Ovary (tissue), 7 donors: ENCODE measurements at regions not wholly inside any gene's neighbourhood (a gene's known extent, or its start where the extent isn't known, plus 50 kb on each side); places are given as distances from the start of the nearest gene placed in this dataset.

ENCODE experiments used
- DNase-seq, 5 donors: peaks; one replicate each; pipeline ENCODE4 v3.0.0-alpha.2; 2019 to 2020
- H3K27ac ChIP-seq, 2 donors: fragments of 200-600 bp; one replicate each; pipeline versions ENCODE4 v1.5.1 to v1.8.0; 2019 to 2022
- H3K27me3 ChIP-seq: fragments of 200-600 bp; one replicate; pipeline ENCODE4 v1.8.0; 2022
- H3K36me3 ChIP-seq: fragments of 200-600 bp; sonication (generic); one replicate; pipeline ENCODE4 v1.5.1; 2019
- H3K4me1 ChIP-seq: one replicate; pipeline ENCODE4 v1.8.1; 2013; ENCODE audit warnings: mild to moderate bottlenecking, moderate library complexity; ENCODE audit not compliant: insufficient read depth
- H3K4me3 ChIP-seq: fragments of 200-600 bp; sonication (generic); one replicate; pipeline ENCODE4 v1.5.1; 2017
- H3K9me3 ChIP-seq, 2 donors: fragments of 200-600 bp in 1 of 2; sonication (generic) in 1 of 2; one replicate each; pipeline versions ENCODE4 v1.5.1 to v1.8.1; 2013 to 2019; ENCODE audit warnings: mild to moderate bottlenecking in 1 of 2, moderate library complexity in 1 of 2
- EP300 ChIP-seq: sonication (generic); formaldehyde crosslinking; IDR thresholded peaks from one replicate; pipeline ENCODE4 v1.6.1; 2017; ENCODE audit warnings: antibody characterized with exemption
- POLR2A ChIP-seq: fragments of 450-650 bp; IDR thresholded peaks from one replicate; pipeline ENCODE4 v1.6.1; 2017; ENCODE audit warnings: antibody characterized with exemption, mild to moderate bottlenecking, moderate library complexity
- WGBS, 3 donors: extraction: QIAGEN DNeasy Blood & Tissue Kit in 1 of 3; methylation state at CpG; one replicate each; pipeline versions ENCODE4 v1.1.5 to v1.1.7; 2013 to 2017; 5-methylcytosine and 5-hydroxymethylcytosine counted together
- intact Hi-C, 4 donors: fragments of 100-400 bp; cut with DNase I; formaldehyde crosslinking; loops; one replicate each; pipeline versions ENCODE4 v1.11.0 to v1.15.1; 2022 to 2023
- TF ChIP-seq, protein P1 (sequence below), 3 donors: fragments of 450-650 bp in 2 of 3; fragments of 200-600 bp in 1 of 3; IDR thresholded peaks; one replicate each; pipeline versions ENCODE4 v1.5.1 to v1.8.0; 2016 to 2022; ENCODE audit warnings: antibody characterized with exemption in 3 of 3, mild to moderate bottlenecking in 1 of 3
- donor health status: DM: no; HTN: no; CAD: no; lungs with moderate emphysema.
- donor health status: DM: no; HTN: no; CAD: no.
- donor health status: Bipolar disorder and iron deficiency.
- donor health status: DM: no; HTN: no; CAD: no.
- donor health status: DM: yes; HTN: yes; CAD: no.

DNA sequence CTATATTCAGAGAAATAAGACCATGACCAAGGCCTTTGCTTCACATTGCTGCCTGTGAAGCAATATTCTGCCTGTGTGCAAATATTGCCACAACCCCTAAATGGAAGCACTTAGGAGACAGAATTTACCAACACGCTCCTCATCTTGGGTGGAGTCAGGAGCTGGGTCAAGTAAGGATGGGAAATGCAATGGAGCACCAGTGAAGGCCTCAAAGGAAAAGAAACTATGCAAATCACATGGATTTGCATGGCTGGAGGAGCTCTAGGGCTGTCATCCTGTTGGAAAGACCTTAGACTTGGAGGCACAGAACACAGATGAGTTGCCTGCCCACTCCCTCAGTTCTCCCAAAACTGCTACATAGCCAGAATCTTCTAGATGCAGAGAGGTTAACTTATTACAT is 435.5 kb downstream of the SIPA1L2 start:
- no peaks in the 10 kb centered on the region for H3K9me3 ChIP-seq
- no peak for DNase-seq
- peaks cover 3% of the 10 kb centered on the region for H3K4me1 ChIP-seq
- no peak overlapping the region for H3K27ac ChIP-seq
- intact Hi-C loops: no loop called here
- no peak overlapping the region for H3K4me3 ChIP-seq
- TF ChIP-seq, protein P1, sequence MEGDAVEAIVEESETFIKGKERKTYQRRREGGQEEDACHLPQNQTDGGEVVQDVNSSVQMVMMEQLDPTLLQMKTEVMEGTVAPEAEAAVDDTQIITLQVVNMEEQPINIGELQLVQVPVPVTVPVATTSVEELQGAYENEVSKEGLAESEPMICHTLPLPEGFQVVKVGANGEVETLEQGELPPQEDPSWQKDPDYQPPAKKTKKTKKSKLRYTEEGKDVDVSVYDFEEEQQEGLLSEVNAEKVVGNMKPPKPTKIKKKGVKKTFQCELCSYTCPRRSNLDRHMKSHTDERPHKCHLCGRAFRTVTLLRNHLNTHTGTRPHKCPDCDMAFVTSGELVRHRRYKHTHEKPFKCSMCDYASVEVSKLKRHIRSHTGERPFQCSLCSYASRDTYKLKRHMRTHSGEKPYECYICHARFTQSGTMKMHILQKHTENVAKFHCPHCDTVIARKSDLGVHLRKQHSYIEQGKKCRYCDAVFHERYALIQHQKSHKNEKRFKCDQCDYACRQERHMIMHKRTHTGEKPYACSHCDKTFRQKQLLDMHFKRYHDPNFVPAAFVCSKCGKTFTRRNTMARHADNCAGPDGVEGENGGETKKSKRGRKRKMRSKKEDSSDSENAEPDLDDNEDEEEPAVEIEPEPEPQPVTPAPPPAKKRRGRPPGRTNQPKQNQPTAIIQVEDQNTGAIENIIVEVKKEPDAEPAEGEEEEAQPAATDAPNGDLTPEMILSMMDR (IDR thresholded peaks at IDR 0.05): no peak
- WGBS, 3 donors: 90 to 98% (median 96%) methylated on average over 1 of the region's 1 CpG
- no peaks in the 10 kb centered on the region for H3K36me3 ChIP-seq
- H3K27me3 ChIP-seq: no peaks in the 10 kb centered on the region

DNA sequence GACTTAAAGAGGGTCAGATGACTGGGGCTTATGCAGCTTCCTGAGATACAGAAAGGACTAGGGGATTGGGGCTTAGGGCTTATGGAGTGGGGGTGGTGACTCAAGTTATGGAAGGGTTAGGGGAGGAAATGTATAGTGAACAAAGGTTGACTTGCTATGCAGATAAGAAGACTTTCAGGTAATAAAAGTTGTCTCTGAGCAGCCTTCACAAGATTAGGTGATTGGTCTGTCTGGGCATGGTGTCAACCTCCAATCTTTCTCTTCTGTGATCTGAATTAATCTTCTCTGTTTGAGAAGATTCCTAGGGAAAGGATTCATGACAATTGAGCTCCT is 436.5 kb downstream of the SIPA1L2 start:
- no peaks in the 10 kb centered on the region for H3K9me3 ChIP-seq
- no peaks in the 10 kb centered on the region for H3K36me3 ChIP-seq
- H3K4me3 ChIP-seq: no peak overlapping the region
- no peak for TF ChIP-seq POLR2A
- TF ChIP-seq, protein P1 (IDR thresholded peaks at IDR 0.05): no peak
- no peak for TF ChIP-seq EP300
- no peaks in the 10 kb centered on the region for H3K27me3 ChIP-seq
- DNase-seq: no peak
- no peak overlapping the region for H3K27ac ChIP-seq
- intact Hi-C loops: no loop called here
- peaks cover 3% of the 10 kb centered on the region for H3K4me1 ChIP-seq

DNA sequence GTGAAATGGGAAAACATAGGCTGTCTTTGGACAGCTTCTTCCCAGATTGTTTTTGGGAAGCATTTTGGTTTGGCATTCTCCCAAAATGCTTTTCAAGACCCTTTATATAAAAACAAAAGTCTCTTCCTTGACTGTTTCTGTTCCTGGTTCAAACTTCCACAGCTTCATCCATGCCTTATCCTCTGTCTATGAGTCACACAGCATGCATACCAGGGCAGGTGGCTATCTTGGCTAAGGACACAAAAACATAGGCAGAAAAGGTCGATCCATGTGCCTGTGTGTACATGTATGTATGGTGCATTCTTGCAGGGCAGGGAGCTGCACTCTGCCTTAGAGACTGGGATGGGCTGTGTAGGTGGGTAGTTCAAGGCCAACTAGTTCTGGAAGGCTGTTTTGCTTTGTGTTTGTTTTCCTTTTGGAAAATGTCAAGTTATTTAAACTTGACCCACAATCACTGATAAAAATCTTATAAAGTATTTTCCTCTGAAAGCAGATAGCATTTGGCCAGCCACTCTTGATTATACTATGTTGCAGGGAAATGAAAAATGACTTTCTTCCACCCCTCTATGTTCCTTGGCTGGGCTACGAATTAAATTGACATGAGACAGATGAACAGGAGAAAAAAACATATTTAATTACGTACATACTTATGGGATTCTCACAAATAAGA is 437.0 kb downstream of the SIPA1L2 start:
- intact Hi-C loops: no loop called here
- no peak for TF ChIP-seq POLR2A
- no peak for TF ChIP-seq EP300
- TF ChIP-seq, protein P1 (IDR thresholded peaks at IDR 0.05): no peak
- H3K27me3 ChIP-seq: no peaks in the 10 kb centered on the region
- H3K4me1 ChIP-seq: peaks cover 3% of the 10 kb centered on the region
- no peaks in the 10 kb centered on the region for H3K9me3 ChIP-seq
- H3K4me3 ChIP-seq: no peak overlapping the region
- 49 to 58% (median 52%) methylated on average over 3 of the region's 3 CpGs for WGBS, 3 donors
- DNase-seq: no peak
- no peaks in the 10 kb centered on the region for H3K36me3 ChIP-seq
- no peak overlapping the region for H3K27ac ChIP-seq

DNA sequence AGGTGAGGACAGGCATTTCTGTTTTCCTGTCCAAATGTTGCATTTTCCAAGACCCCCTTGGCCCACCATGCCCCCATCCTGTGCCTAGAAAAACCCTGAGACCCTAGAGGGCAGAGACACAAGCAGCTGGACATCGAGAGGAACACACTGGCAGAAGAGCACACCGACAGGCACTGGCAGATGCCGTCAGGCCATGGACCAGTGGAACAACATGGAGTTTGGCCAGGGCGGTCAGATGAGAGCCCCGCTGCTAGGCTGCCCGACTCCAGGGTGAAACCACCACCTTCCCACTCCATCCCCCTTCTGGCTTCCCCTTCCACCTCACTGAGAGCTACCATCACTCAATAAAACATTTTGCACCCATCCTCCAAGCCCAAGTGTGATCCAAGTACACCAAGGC is 438.4 kb downstream of the SIPA1L2 start:
- Histone ChIP-seq H3K4me1 (peaks cover 3% of the 10 kb centered on the region), H3K36me3 (no peaks in the 10 kb centered on the region), H3K9me3 (no peaks in the 10 kb centered on the region), H3K27ac (no peak overlapping the region), H3K4me3 (no peak overlapping the region), H3K27me3 (no peaks in the 10 kb centered on the region)
- WGBS, 3 donors: 95 to 99% (median 96%) methylated on average over 6 of the region's 6 CpGs
- intact Hi-C loops: no loop called here
- TF ChIP-seq, protein P1 (IDR thresholded peaks at IDR 0.05): no peak
- TF ChIP-seq EP300 (no peak), POLR2A (no peak)
- no peak for DNase-seq

DNA sequence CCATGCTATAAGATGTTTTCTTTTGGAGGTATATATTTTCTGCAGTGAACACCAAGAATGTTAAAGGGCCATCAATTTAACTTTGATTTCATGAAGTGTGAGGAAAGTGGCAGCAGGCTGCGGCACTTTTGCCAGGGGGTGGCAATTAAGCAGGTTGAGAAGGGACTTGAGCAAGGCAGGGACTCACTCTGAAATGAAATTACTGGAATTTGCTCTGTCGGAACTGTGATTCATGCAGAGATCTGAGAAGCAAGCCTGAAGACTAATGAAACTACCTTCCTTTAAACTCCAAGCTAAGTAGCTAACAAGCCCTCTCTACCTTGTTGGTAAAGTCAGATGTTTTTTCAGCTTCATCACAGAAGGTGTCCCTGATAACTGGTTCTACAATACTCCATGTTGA is 441.6 kb downstream of the SIPA1L2 start:
- Histone ChIP-seq H3K4me1 (peaks cover 4% of the 10 kb centered on the region), H3K9me3 (no peaks in the 10 kb centered on the region), H3K27ac (no peak overlapping the region), H3K4me3 (no peak overlapping the region), H3K27me3 (no peaks in the 10 kb centered on the region), H3K36me3 (no peaks in the 10 kb centered on the region)
- no peak for DNase-seq
- intact Hi-C loops: no loop called here
- 95 to 98% (median 98%) methylated on average over 2 of the region's 2 CpGs for WGBS, 3 donors
- no peak for TF ChIP-seq EP300
- TF ChIP-seq POLR2A: no peak
- TF ChIP-seq, protein P1 (IDR thresholded peaks at IDR 0.05): no peak
